GM19328 (cell line): ENCODE measurements at regions not wholly inside any gene's neighbourhood (a gene's known extent, or its start where the extent isn't known, plus 50 kb on each side); places are given as distances from the start of the nearest gene placed in this dataset.

ENCODE experiments used
- ATAC-seq: cut with Tn5 transposase; IDR thresholded peaks from one replicate; pipeline ENCODE4 v1.9.1; 2021; ENCODE audit warnings: mild to moderate bottlenecking, moderate library complexity; ENCODE audit not compliant: unreplicated experiment

GRCh38 chr1:201609661-201610318 lies 70.9 kb downstream of the NAV1 start:
- ATAC-seq, result no peak

DNA sequence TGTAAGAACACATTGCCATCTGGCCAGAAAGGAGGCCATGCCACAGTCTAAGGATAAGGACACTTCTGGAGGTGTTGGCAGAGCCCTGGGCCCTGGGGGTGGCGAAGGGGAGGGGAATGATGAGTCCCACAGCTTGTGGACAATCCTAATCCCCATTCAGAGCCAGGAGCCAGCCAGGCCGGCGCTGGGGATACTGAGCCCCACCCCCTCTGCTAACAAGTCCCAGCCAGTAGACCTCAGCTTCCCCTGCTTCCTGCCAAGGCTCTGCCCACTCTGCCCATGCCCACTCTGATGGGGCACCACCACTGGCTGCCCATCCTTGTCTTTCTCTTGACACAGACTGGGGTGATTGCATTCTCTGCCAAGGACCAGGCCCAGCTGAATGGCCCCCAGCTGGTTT lies 71.9 kb downstream of the NAV1 start:
- no peak for ATAC-seq

DNA sequence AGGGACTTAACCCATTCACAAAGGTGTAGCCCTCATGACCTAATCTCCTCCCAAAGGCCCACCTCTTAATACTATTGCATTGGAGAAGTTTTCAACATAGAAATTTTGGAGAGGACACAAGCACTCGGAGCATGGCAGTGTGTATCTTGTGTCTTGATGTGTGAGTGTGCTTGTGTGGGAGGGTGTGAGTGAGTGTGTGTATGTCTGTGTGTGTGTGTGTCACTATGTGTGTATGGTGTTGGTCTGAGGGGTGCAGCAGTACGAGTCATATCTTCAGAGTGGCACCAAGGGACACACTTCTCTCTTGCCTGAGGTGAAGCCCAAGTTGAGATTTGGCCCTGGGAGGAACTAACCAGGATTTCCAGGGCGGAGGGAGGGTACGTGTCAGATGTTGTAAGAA lies 73.7 kb downstream of the NAV1 start:
- no peak for ATAC-seq

GRCh38 chr1:201614262-201615015 lies 75.5 kb downstream of the NAV1 start:
- ATAC-seq, result no peak

DNA sequence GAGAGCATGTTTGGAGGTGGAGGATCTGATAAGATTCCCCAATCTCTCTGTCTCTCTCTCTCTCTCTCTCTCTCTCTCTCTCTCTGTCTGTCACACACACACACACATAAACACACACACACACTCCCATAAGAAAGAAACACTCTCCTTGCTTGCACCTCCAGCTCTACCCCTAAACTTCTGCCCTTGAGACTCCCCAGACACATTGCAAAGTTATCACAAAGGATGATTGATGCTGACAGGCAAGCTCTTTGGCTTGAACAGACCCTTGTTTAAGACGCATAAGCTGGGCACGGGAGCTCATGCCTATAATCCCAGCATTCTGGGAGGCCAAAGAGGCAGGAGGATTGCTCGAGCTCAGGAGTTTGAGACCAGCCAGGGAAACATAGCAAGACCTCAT lies 78.2 kb downstream of the NAV1 start:
- ATAC-seq, result no peak

- no peak for ATAC-seq
These were observed 79.5 kb downstream of the NAV1 start for GRCh38 chr1:201618389-201618788.

DNA sequence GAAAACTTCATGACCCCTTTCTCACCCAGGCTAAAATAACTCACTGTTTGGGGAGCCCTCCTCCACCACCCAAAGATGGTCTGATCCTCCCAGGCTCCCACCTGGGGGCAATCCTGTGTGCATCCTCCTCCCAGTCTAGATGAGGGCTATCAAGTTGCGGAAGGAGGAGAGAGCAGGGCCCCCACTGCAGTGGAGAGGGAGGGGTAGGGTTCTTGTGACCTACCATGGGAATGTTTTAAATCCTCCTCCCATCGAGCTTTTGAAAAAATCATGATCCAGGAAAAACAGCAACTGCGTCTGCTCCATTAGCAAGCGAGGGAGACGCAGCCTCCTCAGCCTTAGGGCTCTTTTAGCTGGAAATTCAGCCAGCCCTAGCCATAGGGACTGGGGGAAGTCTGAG lies 80.0 kb downstream of the NAV1 start:
- ATAC-seq, result no peak

DNA sequence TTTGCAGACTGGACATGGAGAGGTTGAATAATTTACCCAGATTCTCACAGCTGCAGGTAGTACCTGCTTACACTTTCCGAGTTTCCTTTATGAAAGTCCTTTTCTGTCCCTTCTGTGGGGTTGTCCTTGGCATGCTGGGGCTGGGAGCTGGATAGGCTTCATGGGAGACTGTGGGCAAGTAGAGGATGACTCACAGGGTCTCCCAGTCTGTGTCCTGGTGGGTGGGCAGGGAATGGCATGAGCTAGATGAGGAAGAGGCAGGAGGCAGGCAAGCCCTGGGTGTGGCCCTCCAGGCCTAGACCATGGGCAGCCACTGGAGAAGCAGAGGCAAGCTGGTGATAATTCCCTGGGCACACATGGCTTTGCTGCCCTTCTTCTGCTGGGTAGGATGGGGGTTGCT lies 80.6 kb downstream of the NAV1 start:
- ATAC-seq, result no peak

DNA sequence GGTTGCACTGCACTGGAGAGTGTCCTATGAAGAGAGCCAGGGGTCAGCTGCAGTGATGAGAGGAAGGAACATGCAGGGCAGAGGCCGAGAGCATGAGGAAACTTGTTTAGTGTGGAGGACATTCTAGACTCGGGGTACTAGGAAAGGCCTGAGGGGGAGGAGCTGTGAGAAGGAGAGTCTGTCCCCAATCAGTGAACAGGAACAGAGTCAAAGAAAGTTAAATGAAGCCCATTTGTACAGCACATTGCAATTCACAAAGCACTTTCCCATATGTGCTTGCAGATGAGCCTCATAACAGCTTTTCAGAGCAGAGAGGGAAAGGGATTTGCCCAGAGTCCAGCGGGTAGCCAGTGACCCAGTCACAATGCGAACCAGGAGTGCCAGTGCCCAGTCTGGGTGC lies 83.4 kb downstream of the NAV1 start:
- no peak for ATAC-seq

DNA sequence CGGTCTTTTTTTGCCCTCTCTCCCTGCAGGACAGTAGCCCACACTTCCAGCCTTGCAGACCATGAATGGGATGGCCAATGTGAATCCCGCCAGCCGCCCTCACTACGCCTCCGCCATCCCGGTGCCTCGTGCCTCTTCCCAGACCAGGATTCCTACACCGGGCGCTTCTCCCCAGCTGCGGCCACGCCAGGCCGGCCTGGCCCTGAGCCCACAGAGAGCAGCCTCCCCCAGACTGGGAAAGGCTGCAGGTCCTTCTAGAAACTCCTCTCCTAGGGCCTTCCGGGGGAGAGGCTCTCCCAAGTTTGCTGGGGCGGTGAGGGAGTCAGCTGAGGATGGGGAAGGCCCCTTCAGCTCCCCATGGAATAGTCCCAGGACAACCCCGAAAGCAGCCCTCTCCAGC lies 83.9 kb downstream of the NAV1 start:
- ATAC-seq, result no peak

GRCh38 chr1:201624741-201625225 lies 85.9 kb downstream of the NAV1 start:
- ATAC-seq, result no peak

- ATAC-seq, result no peak
These were observed 86.4 kb downstream of the NAV1 start for GRCh38 chr1:201625226-201625761.

DNA sequence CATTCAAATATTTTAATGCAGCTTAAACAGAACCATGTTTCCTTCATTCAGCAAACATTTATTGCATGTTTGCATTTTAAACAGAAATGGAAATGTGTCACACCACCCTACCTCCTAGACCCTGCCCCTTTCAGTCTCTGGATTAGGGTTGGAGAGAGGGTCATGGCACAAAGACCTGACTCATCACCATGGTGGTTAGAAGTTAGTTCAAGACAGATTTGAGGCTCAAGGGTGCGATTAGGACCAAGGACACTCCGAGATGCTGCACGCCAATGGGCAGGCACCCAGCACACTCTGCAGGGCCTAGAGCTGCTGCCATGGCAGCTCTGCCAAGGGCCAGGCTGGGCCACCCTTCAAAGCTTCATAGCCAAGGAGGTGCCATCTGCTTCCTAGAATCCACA lies 86.9 kb downstream of the NAV1 start:
- ATAC-seq, result no peak

GRCh38 chr1:201626629-201627275 lies 87.8 kb downstream of the NAV1 start:
- no peak for ATAC-seq

DNA sequence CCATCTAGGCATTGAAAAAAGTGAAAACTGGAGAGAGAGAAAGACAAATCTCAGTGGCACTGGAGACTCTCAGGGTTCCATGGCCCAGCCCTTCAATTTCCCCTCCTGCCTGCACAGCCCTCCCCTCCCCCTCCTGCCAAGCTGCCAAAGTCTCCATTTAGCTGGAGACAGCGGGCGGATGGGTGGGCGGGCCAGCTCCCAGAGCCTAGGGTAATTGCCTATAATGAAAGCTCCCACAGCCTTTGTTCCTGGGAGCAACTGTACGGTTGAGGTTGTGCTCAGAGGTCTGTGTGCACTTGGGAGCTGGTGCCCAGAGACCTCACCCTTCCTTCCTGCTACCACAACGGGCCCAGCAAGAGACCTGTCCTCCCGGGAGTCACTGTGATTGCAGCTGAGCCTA lies 89.6 kb downstream of the NAV1 start:
- ATAC-seq, result no peak

- no peak for ATAC-seq
These were observed 91.7 kb downstream of the NAV1 start for GRCh38 chr1:201630582-201630981.

GRCh38 chr1:201631037-201631436 lies 92.1 kb downstream of the NAV1 start:
- ATAC-seq, result no peak

DNA sequence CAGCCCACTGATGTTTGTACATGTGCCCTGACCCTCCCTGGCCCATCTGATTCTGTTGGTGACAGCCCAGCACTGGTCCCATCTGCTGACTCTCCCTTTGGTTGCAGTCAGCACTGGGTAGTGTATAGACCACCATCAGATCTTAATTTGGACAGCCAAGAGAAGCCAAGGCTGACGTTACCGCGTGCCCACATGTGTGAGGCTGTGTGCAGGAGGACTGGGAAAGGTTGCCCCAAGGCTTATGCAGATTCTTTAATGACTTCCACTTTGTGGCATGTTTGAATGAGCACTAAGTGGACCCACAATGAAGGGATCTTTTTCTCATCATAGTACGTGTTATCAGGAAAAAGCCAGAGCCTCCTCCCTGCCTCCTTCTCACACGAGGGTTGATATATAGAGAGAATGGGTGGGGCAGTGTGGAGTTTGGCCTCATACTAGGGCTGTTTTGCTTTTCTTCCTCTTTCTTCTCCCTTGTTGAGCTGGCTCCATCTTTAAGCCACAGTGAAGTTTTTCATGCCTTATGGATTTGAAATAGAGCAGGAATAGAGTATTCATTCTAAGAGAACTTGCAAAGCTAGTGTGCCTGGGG lies 93.5 kb downstream of the NAV1 start:
- no peak for ATAC-seq

- ATAC-seq, result no peak
These were observed 94.4 kb downstream of the NAV1 start for GRCh38 chr1:201633297-201633696.

DNA sequence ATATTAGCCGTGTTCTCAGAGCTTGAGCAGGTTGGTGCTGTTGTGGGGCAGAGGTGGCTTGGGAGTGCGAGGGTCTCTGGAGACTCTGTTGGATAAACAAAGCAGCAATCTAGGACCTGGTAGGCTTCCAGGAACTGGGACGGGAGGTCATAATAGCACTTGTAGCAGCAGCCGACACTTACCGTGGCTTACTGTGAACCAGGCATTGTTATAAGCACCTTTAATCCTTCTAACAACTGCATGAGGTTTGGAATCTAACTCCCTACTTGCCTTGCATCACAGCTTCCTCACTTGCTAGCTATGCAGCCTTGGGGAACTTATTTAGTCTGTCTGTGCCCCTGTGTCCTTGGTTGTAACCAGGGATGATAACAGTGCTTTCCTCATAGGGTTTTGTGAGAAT lies 94.9 kb downstream of the NAV1 start:
- ATAC-seq, result no peak

GRCh38 chr1:201634261-201634660 lies 95.3 kb downstream of the NAV1 start:
- ATAC-seq, result no peak
